Activated naive CD4-positive, alpha-beta T cell treated with anti-CD3 and anti-CD28 coated beads, Interleukin-2, amount 50 U/mL, for 24 hours (primary cell): ENCODE measurements at regions not wholly inside any gene's neighbourhood (a gene's known extent, or its start where the extent isn't known, plus 50 kb on each side); places are given as distances from the start of the nearest gene placed in this dataset.

Source experiments
- H3K27ac Mint-ChIP-seq: one replicate; pipeline ENCODE4 v1.8.0; 2021; ENCODE audit warnings: mild to moderate bottlenecking, mixed read lengths
- H3K27me3 Mint-ChIP-seq: one replicate; pipeline ENCODE4 v1.8.0; 2021; ENCODE audit warnings: mixed read lengths
- H3K36me3 Mint-ChIP-seq: one replicate; pipeline ENCODE4 v1.8.0; 2021; ENCODE audit warnings: mixed read lengths
- H3K4me1 Mint-ChIP-seq: one replicate; pipeline ENCODE4 v1.8.0; 2021; ENCODE audit warnings: mixed read lengths
- H3K4me3 Mint-ChIP-seq: one replicate; pipeline ENCODE4 v1.8.0; 2021; ENCODE audit warnings: mild to moderate bottlenecking, mixed read lengths
- H3K9me3 Mint-ChIP-seq: one replicate; pipeline ENCODE4 v1.8.0; 2021; ENCODE audit warnings: mixed read lengths

GRCh38 chr20:19070681-19071445 is 141.6 kb upstream of the SLC24A3 start:
- Mint-ChIP-seq H3K4me3 (no peak overlapping the region), H3K4me1 (peaks cover 18% of the 10 kb centered on the region), H3K27me3 (peaks cover 6% of the 10 kb centered on the region), H3K9me3 (peaks cover 7% of the 10 kb centered on the region), H3K36me3 (no peaks in the 10 kb centered on the region), H3K27ac (no peak overlapping the region)

GRCh38 chr20:19071446-19071725 is 141.1 kb upstream of the SLC24A3 start:
- peaks cover 7% of the 10 kb centered on the region for H3K9me3 Mint-ChIP-seq
- H3K27ac Mint-ChIP-seq: no peak overlapping the region
- peaks cover 6% of the 10 kb centered on the region for H3K27me3 Mint-ChIP-seq
- peaks cover 18% of the 10 kb centered on the region for H3K4me1 Mint-ChIP-seq
- no peak overlapping the region for H3K4me3 Mint-ChIP-seq
- no peaks in the 10 kb centered on the region for H3K36me3 Mint-ChIP-seq

GRCh38 chr20:19071902-19072498 is 140.4 kb upstream of the SLC24A3 start:
- Mint-ChIP-seq H3K4me3 (no peak overlapping the region), H3K4me1 (peaks cover 18% of the 10 kb centered on the region), H3K9me3 (peaks cover 7% of the 10 kb centered on the region), H3K27me3 (peaks cover 6% of the 10 kb centered on the region), H3K36me3 (no peaks in the 10 kb centered on the region), H3K27ac (no peak overlapping the region)

DNA sequence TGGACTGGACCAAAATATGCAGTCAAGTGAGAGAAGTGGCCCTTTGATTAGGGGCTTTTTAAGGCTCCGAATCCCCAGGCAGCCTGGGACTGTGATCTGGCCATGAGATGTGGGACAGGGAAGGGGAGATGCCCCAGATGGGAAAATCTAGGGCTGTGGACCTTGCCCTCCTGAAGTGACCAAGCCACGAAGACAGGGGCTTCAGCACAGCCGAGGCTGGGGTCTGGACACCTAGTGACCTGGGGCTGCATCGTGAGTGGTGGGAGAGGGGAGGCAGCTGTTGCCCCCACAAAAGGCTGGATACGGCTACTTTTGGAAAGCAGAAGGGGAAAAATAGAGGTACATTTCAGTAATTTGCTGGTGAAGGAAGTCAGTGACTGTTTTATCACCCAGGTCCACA is 139.5 kb upstream of the SLC24A3 start:
- peaks cover 7% of the 10 kb centered on the region for H3K9me3 Mint-ChIP-seq
- H3K27me3 Mint-ChIP-seq: peaks cover 6% of the 10 kb centered on the region
- no peak overlapping the region for H3K4me3 Mint-ChIP-seq
- H3K27ac Mint-ChIP-seq: no peak overlapping the region
- peaks cover 18% of the 10 kb centered on the region for H3K4me1 Mint-ChIP-seq
- H3K36me3 Mint-ChIP-seq: no peaks in the 10 kb centered on the region

DNA sequence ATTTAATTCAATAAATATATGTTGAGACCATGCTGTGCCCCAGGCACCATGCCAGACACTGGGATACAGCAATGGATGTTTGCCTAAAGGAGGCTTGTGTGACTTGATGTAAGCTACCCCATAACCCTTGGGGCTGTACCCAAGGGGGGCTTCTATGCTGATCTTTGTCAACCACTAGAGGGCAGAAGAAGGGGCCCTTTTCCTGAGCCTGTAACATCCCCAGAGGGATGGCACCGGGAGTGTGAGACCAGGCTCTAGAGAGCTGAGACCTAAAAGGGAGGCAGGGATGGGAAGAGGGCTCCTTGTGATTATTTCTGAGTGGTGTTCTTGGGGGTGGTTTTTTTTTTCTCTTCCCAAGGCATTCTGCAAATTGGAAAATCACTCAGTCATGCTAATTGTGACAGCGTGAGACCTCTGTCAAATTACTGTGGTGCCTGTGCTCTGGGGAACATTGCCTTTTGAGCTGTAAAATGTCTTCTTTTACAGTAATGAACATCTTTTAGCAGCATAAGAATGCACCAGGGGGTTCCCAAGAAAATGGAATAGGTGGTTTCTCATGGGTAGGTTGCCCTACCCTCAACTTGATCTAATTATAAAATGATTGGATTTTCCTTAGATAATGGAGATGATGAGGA is 138.7 kb upstream of the SLC24A3 start:
- Mint-ChIP-seq H3K4me3 (no peak overlapping the region), H3K4me1 (peaks cover 18% of the 10 kb centered on the region), H3K9me3 (peaks cover 2% of the 10 kb centered on the region), H3K27ac (no peak overlapping the region), H3K36me3 (no peaks in the 10 kb centered on the region), H3K27me3 (peaks cover 3% of the 10 kb centered on the region)

GRCh38 chr20:19074356-19074755 is 138.1 kb upstream of the SLC24A3 start:
- no peaks in the 10 kb centered on the region for H3K9me3 Mint-ChIP-seq
- H3K36me3 Mint-ChIP-seq: no peaks in the 10 kb centered on the region
- H3K27ac Mint-ChIP-seq: no peak overlapping the region
- peaks cover 1% of the 10 kb centered on the region for H3K27me3 Mint-ChIP-seq
- H3K4me1 Mint-ChIP-seq: peaks cover 18% of the 10 kb centered on the region
- H3K4me3 Mint-ChIP-seq: no peak overlapping the region

GRCh38 chr20:19074828-19075516 is 137.5 kb upstream of the SLC24A3 start:
- H3K27ac Mint-ChIP-seq: peak overlapping the region; percentile 70
- peak overlapping the region; percentile 1 for H3K4me3 Mint-ChIP-seq
- H3K27me3 Mint-ChIP-seq: no peaks in the 10 kb centered on the region
- H3K9me3 Mint-ChIP-seq: no peaks in the 10 kb centered on the region
- no peaks in the 10 kb centered on the region for H3K36me3 Mint-ChIP-seq
- H3K4me1 Mint-ChIP-seq: peaks cover 18% of the 10 kb centered on the region

DNA sequence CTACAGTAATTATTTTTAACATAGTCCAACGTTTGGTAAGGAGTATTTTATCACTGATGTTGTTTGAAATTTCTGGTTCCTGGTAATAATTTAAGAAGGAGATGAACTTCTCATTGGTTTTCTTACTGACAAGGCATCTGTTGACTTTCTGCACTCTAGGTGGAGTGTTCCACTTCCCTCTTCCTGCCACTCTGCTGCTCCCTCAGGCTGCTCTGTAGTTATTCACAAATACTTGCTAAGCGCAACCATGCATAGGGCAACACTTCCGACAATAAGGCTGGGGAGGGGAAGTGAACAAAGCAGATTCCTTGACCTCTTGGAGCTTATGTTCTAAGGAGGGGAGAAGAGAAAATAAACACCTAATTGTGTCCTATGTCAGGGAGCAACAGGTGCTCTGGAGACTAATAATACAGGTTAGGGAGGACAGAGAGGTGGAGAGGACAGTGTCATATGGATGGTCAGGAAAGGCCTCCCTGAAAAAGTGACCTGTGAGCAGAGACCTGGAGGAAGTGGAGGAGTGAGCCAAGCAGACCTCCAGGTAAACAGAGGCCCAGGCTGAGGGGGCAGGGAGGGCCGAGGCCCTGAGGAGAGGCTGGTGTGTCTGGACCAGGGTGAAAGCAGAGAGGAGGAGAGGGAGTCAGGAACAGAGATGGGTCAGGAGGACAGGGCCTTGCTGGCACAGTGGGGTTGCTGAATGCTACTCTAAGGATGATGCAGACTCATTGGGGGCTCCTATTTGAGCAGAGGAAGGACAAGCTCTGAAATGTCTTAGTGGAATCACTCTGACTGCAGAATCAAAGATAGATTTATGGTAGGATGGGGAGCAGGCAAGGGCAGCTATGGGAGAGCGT is 134.8 kb upstream of the SLC24A3 start:
- Mint-ChIP-seq H3K27ac (no peak overlapping the region), H3K9me3 (no peaks in the 10 kb centered on the region), H3K4me3 (no peak overlapping the region), H3K27me3 (no peaks in the 10 kb centered on the region), H3K36me3 (no peaks in the 10 kb centered on the region), H3K4me1 (peaks cover 18% of the 10 kb centered on the region)

GRCh38 chr20:19078448-19079373 is 133.7 kb upstream of the SLC24A3 start:
- H3K27me3 Mint-ChIP-seq: no peaks in the 10 kb centered on the region
- H3K27ac Mint-ChIP-seq: no peak overlapping the region
- no peaks in the 10 kb centered on the region for H3K36me3 Mint-ChIP-seq
- no peaks in the 10 kb centered on the region for H3K9me3 Mint-ChIP-seq
- H3K4me3 Mint-ChIP-seq: no peak overlapping the region
- H3K4me1 Mint-ChIP-seq: peaks cover 18% of the 10 kb centered on the region

DNA sequence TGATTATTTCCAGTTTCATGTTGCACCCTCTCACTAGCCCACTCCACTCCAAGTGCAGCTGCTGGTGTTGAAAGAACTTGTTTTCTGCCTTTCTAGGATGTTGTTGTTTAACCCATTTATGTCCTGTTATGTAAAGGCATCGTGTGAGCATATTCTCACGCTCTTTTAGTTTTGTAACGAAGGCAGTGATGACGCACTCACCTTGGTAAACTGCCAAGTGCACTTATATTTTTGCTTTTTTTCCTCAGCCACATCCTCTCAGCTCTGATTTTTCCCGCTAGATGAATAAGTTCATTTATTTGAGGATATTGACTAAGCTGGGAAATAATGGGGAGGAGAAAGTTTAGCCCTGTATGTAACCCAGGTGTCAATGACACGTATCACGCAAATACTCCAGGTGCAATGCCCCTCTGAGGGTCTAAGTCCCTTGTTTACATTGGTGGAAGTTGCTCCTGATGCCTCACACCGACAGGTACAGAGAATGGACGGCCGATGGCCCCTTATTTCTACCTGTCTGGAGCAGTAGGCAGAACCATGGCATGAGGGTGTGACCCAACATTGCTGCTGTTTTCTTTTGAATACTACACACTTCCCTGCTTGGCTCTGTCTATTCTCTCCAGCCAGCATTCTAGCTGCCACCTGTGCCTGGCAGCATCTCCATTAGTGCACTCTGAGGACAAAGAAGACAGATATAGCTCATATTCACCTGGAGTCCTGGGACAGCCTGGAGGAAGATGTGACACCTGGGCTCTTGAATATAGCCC is 132.7 kb upstream of the SLC24A3 start:
- H3K36me3 Mint-ChIP-seq: no peaks in the 10 kb centered on the region
- no peaks in the 10 kb centered on the region for H3K27me3 Mint-ChIP-seq
- H3K4me1 Mint-ChIP-seq: peaks cover 12% of the 10 kb centered on the region
- H3K9me3 Mint-ChIP-seq: no peaks in the 10 kb centered on the region
- H3K27ac Mint-ChIP-seq: no peak overlapping the region
- H3K4me3 Mint-ChIP-seq: no peak overlapping the region

DNA sequence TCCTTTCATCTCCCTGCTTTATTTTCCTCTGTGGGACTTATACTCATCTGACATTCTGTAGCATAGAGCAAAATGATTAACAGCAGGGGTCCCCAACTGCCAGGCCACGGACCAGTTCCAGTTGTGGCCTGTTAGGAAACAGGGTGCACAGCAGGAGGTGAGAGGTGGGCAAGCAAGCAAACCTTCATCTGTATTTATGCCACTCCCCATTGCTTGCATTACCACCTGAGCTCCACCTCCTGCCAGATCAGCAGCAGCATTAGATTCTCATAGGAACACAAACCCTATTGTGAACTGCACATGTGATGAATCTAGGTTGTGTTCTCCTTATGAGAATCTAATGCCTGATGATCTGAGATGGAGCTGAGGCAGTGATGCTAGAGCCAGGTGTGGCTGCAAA is 130.5 kb upstream of the SLC24A3 start:
- Mint-ChIP-seq H3K27ac (no peak overlapping the region), H3K27me3 (no peaks in the 10 kb centered on the region), H3K36me3 (no peaks in the 10 kb centered on the region), H3K9me3 (no peaks in the 10 kb centered on the region), H3K4me3 (no peak overlapping the region), H3K4me1 (no peaks in the 10 kb centered on the region)

DNA sequence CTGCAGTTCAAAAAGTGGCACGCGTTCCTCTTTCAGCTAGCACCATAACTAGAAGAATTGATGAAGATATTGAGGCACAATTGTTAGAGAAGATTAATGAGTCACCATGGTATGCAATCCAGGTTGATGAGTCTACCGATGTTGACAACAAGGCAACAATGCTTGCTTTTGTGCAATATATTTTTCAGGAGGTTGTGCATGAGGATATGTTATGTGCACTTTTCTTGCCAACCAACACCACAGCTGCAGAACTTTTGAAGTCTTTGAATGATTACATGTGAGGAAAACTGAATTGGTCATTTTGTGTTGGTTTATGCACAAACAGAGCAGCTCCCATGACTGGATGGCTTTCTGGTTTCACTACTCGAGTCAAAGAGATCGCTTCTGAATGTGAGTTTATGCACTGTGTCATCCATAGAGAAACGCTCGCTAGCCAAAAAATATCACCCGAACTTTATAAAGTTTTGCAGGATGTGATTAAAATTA is 129.3 kb upstream of the SLC24A3 start:
- Mint-ChIP-seq H3K9me3 (no peaks in the 10 kb centered on the region), H3K27me3 (no peaks in the 10 kb centered on the region), H3K27ac (no peak overlapping the region), H3K4me3 (no peak overlapping the region), H3K36me3 (no peaks in the 10 kb centered on the region), H3K4me1 (no peaks in the 10 kb centered on the region)

DNA sequence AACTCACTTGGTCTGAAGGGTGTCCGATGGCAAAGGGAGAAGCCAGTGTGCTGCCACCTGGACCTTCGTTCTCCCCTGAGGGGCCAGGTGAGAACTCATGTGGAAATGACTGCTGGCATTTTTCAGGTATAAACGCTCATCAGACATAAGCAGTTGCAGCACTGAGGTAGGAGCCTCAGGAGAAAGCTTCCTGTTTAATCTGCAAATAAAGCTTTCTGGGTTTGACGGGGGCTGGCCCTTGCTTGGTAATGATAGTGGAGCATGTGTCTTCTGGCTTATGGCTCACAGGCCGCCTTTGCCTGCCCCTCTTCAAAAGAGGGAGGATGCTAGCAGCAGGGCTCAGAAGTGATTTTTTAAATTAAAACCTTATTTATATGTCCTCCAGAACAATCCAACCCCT is 122.1 kb upstream of the SLC24A3 start:
- Mint-ChIP-seq H3K9me3 (no peaks in the 10 kb centered on the region), H3K27ac (no peak overlapping the region), H3K27me3 (no peaks in the 10 kb centered on the region), H3K36me3 (no peaks in the 10 kb centered on the region), H3K4me3 (no peak overlapping the region), H3K4me1 (no peaks in the 10 kb centered on the region)
